HFFc6 (cell line): ENCODE measurements at regions not wholly inside any gene's neighbourhood (a gene's known extent, or its start where the extent isn't known, plus 50 kb on each side); places are given as distances from the start of the nearest gene placed in this dataset.

Experiments used
- DNase-seq: peaks from one replicate; pipeline ENCODE4 v3.0.0-alpha.2; 2018
- H3K27ac Mint-ChIP-seq: 2 replicates; pipeline ENCODE4 v1.8.0; 2020; ENCODE audit warnings: mild to moderate bottlenecking, mixed read lengths
- H3K27me3 Mint-ChIP-seq: 2 replicates; pipeline ENCODE4 v1.8.0; 2021; ENCODE audit warnings: mild to moderate bottlenecking, moderate library complexity, mixed read lengths; ENCODE audit not compliant: insufficient read depth
- H3K36me3 Mint-ChIP-seq: 2 replicates; pipeline ENCODE4 v1.8.0; 2021; ENCODE audit warnings: low read depth, mixed read lengths
- H3K4me1 Mint-ChIP-seq: 2 replicates; pipeline ENCODE4 v1.8.0; 2020; ENCODE audit warnings: low read depth, mixed read lengths
- H3K4me3 Mint-ChIP-seq: 2 replicates; pipeline ENCODE4 v1.8.0; 2020; ENCODE audit warnings: mild to moderate bottlenecking, moderate library complexity, mixed read lengths
- H3K9me3 Mint-ChIP-seq: 2 replicates; pipeline ENCODE4 v1.8.0; 2020; ENCODE audit warnings: mild to moderate bottlenecking, mixed read lengths
- CTCF ChIP-seq: fragments of 200-600 bp; sonication (generic); IDR thresholded peaks from 2 replicates; pipeline ENCODE4 v1.5.0; 2021; ENCODE audit warnings: antibody characterized with exemption, mild to moderate bottlenecking

- no peaks in the 10 kb centered on the region for H3K9me3 Mint-ChIP-seq
- no peak for TF ChIP-seq CTCF
- H3K4me1 Mint-ChIP-seq = no peaks in the 10 kb centered on the region
- no peak for DNase-seq
- no peak overlapping the region for H3K4me3 Mint-ChIP-seq
- H3K27ac Mint-ChIP-seq = no peak overlapping the region
- H3K36me3 Mint-ChIP-seq = no peaks in the 10 kb centered on the region
- no peaks in the 10 kb centered on the region; the same call in 1 of the 2 replicates for H3K27me3 Mint-ChIP-seq
Observed at GRCh38 chrX:12042615-12043014, 95.7 kb upstream of the FRMPD4 start.

GRCh38 chrX:12052109-12052508, 86.2 kb upstream of the FRMPD4 start:
- no peak for DNase-seq
- TF ChIP-seq CTCF = no peak
- Mint-ChIP-seq H3K27me3 (no peaks in the 10 kb centered on the region), H3K4me1 (peaks cover 6% of the 10 kb centered on the region), H3K36me3 (no peaks in the 10 kb centered on the region), H3K27ac (no peak overlapping the region), H3K4me3 (no peak overlapping the region), H3K9me3 (no peaks in the 10 kb centered on the region)

DNA sequence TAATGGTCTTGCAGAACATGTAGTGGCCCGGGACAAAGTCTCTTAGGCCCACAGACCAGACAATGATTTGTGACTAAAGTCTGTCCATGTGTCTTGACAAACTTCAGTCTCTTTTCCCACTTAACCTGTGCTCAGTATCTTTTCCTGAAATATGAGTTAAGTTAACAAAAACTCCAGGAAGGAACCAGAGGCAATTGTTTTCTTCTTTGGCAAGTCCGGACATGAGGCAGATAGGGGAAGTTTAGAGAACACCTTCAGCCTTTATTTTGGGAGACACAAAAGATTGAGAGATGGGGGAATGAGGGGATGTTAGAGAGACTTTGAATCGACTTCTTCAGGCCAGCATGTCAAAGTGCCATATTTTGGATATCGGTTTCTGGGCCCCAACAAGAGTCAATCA, 80.2 kb upstream of the FRMPD4 start:
- H3K27ac Mint-ChIP-seq = no peak overlapping the region
- H3K4me1 Mint-ChIP-seq = peaks cover 6% of the 10 kb centered on the region
- no peak overlapping the region for H3K4me3 Mint-ChIP-seq
- no peaks in the 10 kb centered on the region for H3K36me3 Mint-ChIP-seq
- no peaks in the 10 kb centered on the region for H3K9me3 Mint-ChIP-seq
- no peak for TF ChIP-seq CTCF
- no peak for DNase-seq
- peaks cover 3% of the 10 kb centered on the region; the same call in 1 of the 2 replicates for H3K27me3 Mint-ChIP-seq

DNA sequence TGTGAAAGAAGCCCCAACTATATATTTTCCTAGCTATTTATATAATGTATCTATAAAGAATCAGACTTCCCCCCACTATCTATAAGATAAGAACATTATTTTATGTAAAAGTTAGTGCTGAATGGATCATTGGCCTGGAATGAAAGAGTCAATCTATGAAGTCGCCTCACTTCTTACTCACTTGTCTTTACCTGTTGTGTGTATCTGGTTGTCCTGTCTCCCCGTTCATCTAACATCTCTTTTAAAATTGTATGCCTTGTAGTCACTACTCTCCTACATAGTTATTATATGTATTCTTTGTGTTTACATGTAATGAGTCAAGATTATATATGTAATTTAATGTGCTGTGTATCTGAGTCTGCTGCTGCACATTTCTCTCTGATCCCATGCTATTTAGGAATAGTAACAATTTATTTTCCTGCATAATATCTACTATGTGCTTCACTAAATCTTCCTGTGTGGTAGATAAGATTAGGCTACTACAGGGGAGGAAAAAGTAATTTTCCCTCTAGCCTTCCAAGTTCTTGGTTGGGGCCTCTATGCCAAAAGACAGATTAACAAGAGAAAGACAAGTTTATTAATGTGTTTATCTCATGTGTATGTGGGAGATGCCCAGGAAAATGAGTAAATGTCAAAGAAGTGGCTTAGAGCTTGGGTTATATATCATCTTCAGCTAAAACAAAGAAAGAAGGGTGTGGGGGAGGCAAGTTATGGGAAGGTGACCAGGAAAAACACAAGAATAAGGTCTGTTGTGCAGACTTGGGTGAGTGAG, 77.6 kb upstream of the FRMPD4 start:
- no peak for TF ChIP-seq CTCF
- H3K27ac Mint-ChIP-seq = no peak overlapping the region

GRCh38 chrX:12065251-12065650, 73.0 kb upstream of the FRMPD4 start:
- Mint-ChIP-seq H3K27me3 (peaks cover 6% of the 10 kb centered on the region; the same call in 1 of the 2 replicates), H3K36me3 (no peaks in the 10 kb centered on the region), H3K4me1 (no peaks in the 10 kb centered on the region), H3K27ac (no peak overlapping the region), H3K4me3 (no peak overlapping the region), H3K9me3 (no peaks in the 10 kb centered on the region)
- no peak for DNase-seq
- no peak for TF ChIP-seq CTCF

More for the DNA sequence above, 77.6 kb upstream of the FRMPD4 start:
- Mint-ChIP-seq H3K9me3 (no peaks in the 10 kb centered on the region), H3K4me1 (no peaks in the 10 kb centered on the region), H3K36me3 (no peaks in the 10 kb centered on the region), H3K27me3 (peaks cover 3% of the 10 kb centered on the region; the same call in 1 of the 2 replicates), H3K4me3 (no peak overlapping the region)
- DNase-seq = no peak
